ENCODE measurements at regions not wholly inside any gene's neighbourhood (a gene's known extent, or its start where the extent isn't known, plus 50 kb on each side); places are given as distances from the start of the nearest gene placed in this dataset.
A peak's percentile ranks its signal among the peaks of the same experiment; 100 is the strongest.

- Mint-ChIP-seq H3K27ac (ENCODE audit: low read depth, unreplicated experiment) (no peak overlapping the region), H3K9me3 (ENCODE audit: unreplicated experiment) (no peaks in the 10 kb centered on the region), H3K4me3 (ENCODE audit: unreplicated experiment) (no peak overlapping the region), H3K27me3 (ENCODE audit: insufficient read depth, unreplicated experiment) (no peaks in the 10 kb centered on the region), H3K36me3 (ENCODE audit: insufficient read depth, unreplicated experiment) (peaks cover 4% of the 10 kb centered on the region), H3K4me1 (ENCODE audit: insufficient read depth, unreplicated experiment) (peaks cover 9% of the 10 kb centered on the region)
- intact Hi-C loops (cut with micrococcal nuclease) = no loop called here
- TF ChIP-seq CTCF (IDR thresholded peaks at IDR 0.05; ENCODE audit: unreplicated experiment) = no peak
- no TSS peak for BruUV-seq (replicated peaks)
- POLR2A ChIA-PET = interaction anchor here (0.6 kb wide), 1 partner anchor 19 kb away, joined by 3 read pairs; no protein-coding TSS in a partner anchor
- CTCF ChIA-PET = interaction anchor here (0.7 kb wide), 1 partner anchor 431 kb away, joined by 3 read pairs; no protein-coding TSS in a partner anchor
- DNase-seq (ENCODE audit: unreplicated experiment) = no peak
Observed at GRCh38 chr12:74900232-74900631, 309.4 kb downstream of the KCNC2 start.

GRCh38 chr12:74903522-74903921, 306.1 kb downstream of the KCNC2 start:
- TF ChIP-seq CTCF (IDR thresholded peaks at IDR 0.05; ENCODE audit: unreplicated experiment) = peak; percentile 39
- Mint-ChIP-seq H3K36me3 (ENCODE audit: insufficient read depth, unreplicated experiment) (no peaks in the 10 kb centered on the region), H3K27ac (ENCODE audit: low read depth, unreplicated experiment) (no peak overlapping the region), H3K9me3 (ENCODE audit: unreplicated experiment) (no peaks in the 10 kb centered on the region), H3K27me3 (ENCODE audit: insufficient read depth, unreplicated experiment) (no peaks in the 10 kb centered on the region), H3K4me3 (ENCODE audit: unreplicated experiment) (no peak overlapping the region), H3K4me1 (ENCODE audit: insufficient read depth, unreplicated experiment) (no peaks in the 10 kb centered on the region)
- peak; percentile 20 for DNase-seq (ENCODE audit: unreplicated experiment)
- POLR2A ChIA-PET = interaction anchor here (0.6 kb wide), 1 partner anchor 48 kb away, joined by 3 read pairs; no protein-coding TSS in a partner anchor
- intact Hi-C loops (cut with micrococcal nuclease) = no loop called here
- CTCF ChIA-PET = interaction anchor here (0.5 to 1.1 kb wide), 3 partner anchors 12 to 592 kb away, joined by 3 to 4 read pairs (median 3); no protein-coding TSS in a partner anchor
- no TSS peak for BruUV-seq (replicated peaks)

- Mint-ChIP-seq H3K27me3 (ENCODE audit: insufficient read depth, unreplicated experiment) (no peaks in the 10 kb centered on the region), H3K27ac (ENCODE audit: low read depth, unreplicated experiment) (no peak overlapping the region), H3K36me3 (ENCODE audit: insufficient read depth, unreplicated experiment) (no peaks in the 10 kb centered on the region), H3K4me1 (ENCODE audit: insufficient read depth, unreplicated experiment) (no peaks in the 10 kb centered on the region), H3K4me3 (ENCODE audit: unreplicated experiment) (no peak overlapping the region), H3K9me3 (ENCODE audit: unreplicated experiment) (no peaks in the 10 kb centered on the region)
- ChIA-PET POLR2A (no interaction called here), CTCF (interaction anchor here (0.9 kb wide), 1 partner anchor 17 kb away, joined by 5 read pairs; no protein-coding TSS in a partner anchor)
- no peak for TF ChIP-seq CTCF (IDR thresholded peaks at IDR 0.05; ENCODE audit: unreplicated experiment)
- DNase-seq (ENCODE audit: unreplicated experiment) = no peak
- intact Hi-C loops (cut with micrococcal nuclease) = no loop called here
- BruUV-seq (replicated peaks) = no TSS peak
Observed at GRCh38 chr12:74906224-74906623, 303.4 kb downstream of the KCNC2 start.

- CTCF ChIA-PET = no interaction called here
- no peaks in the 10 kb centered on the region for H3K36me3 Mint-ChIP-seq (ENCODE audit: insufficient read depth, unreplicated experiment)
- no peak overlapping the region for H3K4me3 Mint-ChIP-seq (ENCODE audit: unreplicated experiment)
- H3K27me3 Mint-ChIP-seq (ENCODE audit: insufficient read depth, unreplicated experiment) = no peaks in the 10 kb centered on the region
- TF ChIP-seq CTCF (IDR thresholded peaks at IDR 0.05; ENCODE audit: unreplicated experiment) = no peak
- DNase-seq (ENCODE audit: unreplicated experiment) = no peak
- no peaks in the 10 kb centered on the region for H3K9me3 Mint-ChIP-seq (ENCODE audit: unreplicated experiment)
- no peak overlapping the region for H3K27ac Mint-ChIP-seq (ENCODE audit: low read depth, unreplicated experiment)
- no peaks in the 10 kb centered on the region for H3K4me1 Mint-ChIP-seq (ENCODE audit: insufficient read depth, unreplicated experiment)
- intact Hi-C loops (cut with micrococcal nuclease) = no loop called here
- POLR2A ChIA-PET = interaction anchor here (1.0 kb wide), 1 partner anchor 12 kb away, joined by 3 read pairs; no protein-coding TSS in a partner anchor
- BruUV-seq (replicated peaks) = no TSS peak
Observed at GRCh38 chr12:74910831-74911230, 298.8 kb downstream of the KCNC2 start.

Data from MCF 10A (cell line).